BLaER1 (cell line): ENCODE measurements at regions not wholly inside any gene's neighbourhood (a gene's known extent, or its start where the extent isn't known, plus 50 kb on each side); places are given as distances from the start of the nearest gene placed in this dataset.

Source experiments
- H3K27ac ChIP-seq: shearing (Covaris generic); formaldehyde crosslinking; 2 replicates; pipeline ENCODE4 v1.8.1; 2022
- H3K27me3 ChIP-seq: shearing (Covaris generic); formaldehyde crosslinking; 2 replicates; pipeline ENCODE4 v1.8.1; 2022
- H3K36me3 ChIP-seq: shearing (Covaris generic); formaldehyde crosslinking; 2 replicates; pipeline ENCODE4 v1.8.1; 2022
- H3K4me1 ChIP-seq: shearing (Covaris generic); formaldehyde crosslinking; 2 replicates; pipeline ENCODE4 v1.8.1; 2022
- H3K4me2 ChIP-seq: shearing (Covaris generic); formaldehyde crosslinking; 2 replicates; pipeline ENCODE4 v1.8.1; 2022
- H3K4me3 ChIP-seq: shearing (Covaris generic); formaldehyde crosslinking; 2 replicates; pipeline ENCODE4 v1.8.1; 2022
- H3K9ac ChIP-seq: shearing (Covaris generic); formaldehyde crosslinking; 2 replicates; pipeline ENCODE4 v1.8.1; 2022
- H3K9me3 ChIP-seq: shearing (Covaris generic); formaldehyde crosslinking; 2 replicates; pipeline ENCODE4 v1.8.1; 2022
- H4K20me1 ChIP-seq: shearing (Covaris generic); formaldehyde crosslinking; 2 replicates; pipeline ENCODE4 v1.8.1; 2022
- Cebpa-rat ChIP-seq: shearing (Covaris generic); IDR thresholded peaks from 2 replicates; pipeline ENCODE4 v1.8.1; 2022

GRCh38 chr1:68321084-68321685 is 88.9 kb upstream of the WLS start:
- TF ChIP-seq Cebpa-rat, result no peak
- H3K4me1 ChIP-seq, result no peaks in the 10 kb centered on the region
- H3K27me3 ChIP-seq, result no peaks in the 10 kb centered on the region
- H3K9ac ChIP-seq, result no peak overlapping the region
- no peak overlapping the region for H3K27ac ChIP-seq
- H4K20me1 ChIP-seq, result no peaks in the 10 kb centered on the region
- no peaks in the 10 kb centered on the region for H3K36me3 ChIP-seq
- no peak overlapping the region for H3K4me2 ChIP-seq
- H3K4me3 ChIP-seq, result no peak overlapping the region
- peaks cover 4% of the 10 kb centered on the region; the same call in 1 of the 2 replicates for H3K9me3 ChIP-seq

GRCh38 chr1:68320349-68320748 is 88.0 kb upstream of the WLS start:
- H3K4me1 ChIP-seq, result no peaks in the 10 kb centered on the region
- no peaks in the 10 kb centered on the region for H3K36me3 ChIP-seq
- H3K4me3 ChIP-seq, result no peak overlapping the region
- no peak overlapping the region for H3K9ac ChIP-seq
- no peaks in the 10 kb centered on the region for H3K27me3 ChIP-seq
- H3K27ac ChIP-seq, result no peak overlapping the region
- H3K9me3 ChIP-seq, result peaks cover 4% of the 10 kb centered on the region; the same call in 1 of the 2 replicates
- H4K20me1 ChIP-seq, result no peaks in the 10 kb centered on the region
- TF ChIP-seq Cebpa-rat, result no peak
- no peak overlapping the region for H3K4me2 ChIP-seq

GRCh38 chr1:68319907-68320306 is 87.6 kb upstream of the WLS start:
- H3K27me3 ChIP-seq, result no peaks in the 10 kb centered on the region
- no peaks in the 10 kb centered on the region for H3K4me1 ChIP-seq
- H3K9ac ChIP-seq, result no peak overlapping the region
- no peak overlapping the region for H3K4me2 ChIP-seq
- H3K4me3 ChIP-seq, result no peak overlapping the region
- H3K36me3 ChIP-seq, result no peaks in the 10 kb centered on the region
- H4K20me1 ChIP-seq, result no peaks in the 10 kb centered on the region
- TF ChIP-seq Cebpa-rat, result no peak
- peaks cover 4% of the 10 kb centered on the region; the same call in 1 of the 2 replicates for H3K9me3 ChIP-seq
- H3K27ac ChIP-seq, result no peak overlapping the region

GRCh38 chr1:68317543-68317942 is 85.2 kb upstream of the WLS start:
- Histone ChIP-seq H3K9ac (no peak overlapping the region), H3K27ac (no peak overlapping the region), H3K4me3 (no peak overlapping the region), H4K20me1 (no peaks in the 10 kb centered on the region), H3K4me1 (no peaks in the 10 kb centered on the region), H3K27me3 (no peaks in the 10 kb centered on the region), H3K4me2 (no peak overlapping the region), H3K36me3 (no peaks in the 10 kb centered on the region), H3K9me3 (peaks cover 4% of the 10 kb centered on the region; the same call in 1 of the 2 replicates)
- no peak for TF ChIP-seq Cebpa-rat

GRCh38 chr1:68314151-68314780 is 81.9 kb upstream of the WLS start:
- Histone ChIP-seq H3K9me3 (peaks cover 4% of the 10 kb centered on the region; the same call in 1 of the 2 replicates), H3K4me2 (no peak overlapping the region), H3K4me1 (no peaks in the 10 kb centered on the region), H3K27me3 (no peaks in the 10 kb centered on the region), H3K4me3 (no peak overlapping the region), H3K36me3 (no peaks in the 10 kb centered on the region), H3K27ac (no peak overlapping the region), H3K9ac (no peak overlapping the region), H4K20me1 (no peaks in the 10 kb centered on the region)
- no peak for TF ChIP-seq Cebpa-rat

GRCh38 chr1:68313735-68314134 is 81.4 kb upstream of the WLS start:
- Histone ChIP-seq H3K9me3 (peaks cover 4% of the 10 kb centered on the region; the same call in 1 of the 2 replicates), H3K4me1 (no peaks in the 10 kb centered on the region), H4K20me1 (no peaks in the 10 kb centered on the region), H3K4me3 (no peak overlapping the region), H3K27ac (no peak overlapping the region), H3K4me2 (no peak overlapping the region), H3K36me3 (no peaks in the 10 kb centered on the region), H3K27me3 (no peaks in the 10 kb centered on the region), H3K9ac (no peak overlapping the region)
- TF ChIP-seq Cebpa-rat, result no peak

- H3K4me1 ChIP-seq, result no peaks in the 10 kb centered on the region
- no peaks in the 10 kb centered on the region for H3K9me3 ChIP-seq
- no peak overlapping the region for H3K4me2 ChIP-seq
- H3K27me3 ChIP-seq, result no peaks in the 10 kb centered on the region
- no peaks in the 10 kb centered on the region for H4K20me1 ChIP-seq
- no peak overlapping the region for H3K27ac ChIP-seq
- no peak for TF ChIP-seq Cebpa-rat
- H3K4me3 ChIP-seq, result no peak overlapping the region
- H3K36me3 ChIP-seq, result no peaks in the 10 kb centered on the region
- no peak overlapping the region for H3K9ac ChIP-seq
These were observed 75.7 kb upstream of the WLS start for GRCh38 chr1:68308034-68308433.

- no peak overlapping the region for H3K9ac ChIP-seq
- H3K4me1 ChIP-seq, result no peaks in the 10 kb centered on the region
- no peaks in the 10 kb centered on the region for H3K27me3 ChIP-seq
- H3K27ac ChIP-seq, result no peak overlapping the region
- no peaks in the 10 kb centered on the region for H4K20me1 ChIP-seq
- no peak for TF ChIP-seq Cebpa-rat
- no peak overlapping the region for H3K4me3 ChIP-seq
- no peaks in the 10 kb centered on the region for H3K9me3 ChIP-seq
- H3K4me2 ChIP-seq, result no peak overlapping the region
- H3K36me3 ChIP-seq, result no peaks in the 10 kb centered on the region
These were observed 75.1 kb upstream of the WLS start for GRCh38 chr1:68307378-68307787.

GRCh38 chr1:68301471-68302001 is 69.2 kb upstream of the WLS start:
- Histone ChIP-seq H3K4me1 (no peaks in the 10 kb centered on the region), H3K36me3 (no peaks in the 10 kb centered on the region), H3K9me3 (no peaks in the 10 kb centered on the region), H3K27ac (no peak overlapping the region), H3K4me3 (no peak overlapping the region), H3K4me2 (no peak overlapping the region), H4K20me1 (no peaks in the 10 kb centered on the region), H3K9ac (no peak overlapping the region), H3K27me3 (no peaks in the 10 kb centered on the region)
- no peak for TF ChIP-seq Cebpa-rat

GRCh38 chr1:68294367-68295066 is 62.2 kb upstream of the WLS start:
- Histone ChIP-seq H3K36me3 (no peaks in the 10 kb centered on the region), H3K9me3 (no peaks in the 10 kb centered on the region), H3K4me1 (peaks cover 7% of the 10 kb centered on the region; the same call in 1 of the 2 replicates), H4K20me1 (no peaks in the 10 kb centered on the region), H3K4me2 (no peak overlapping the region), H3K4me3 (no peak overlapping the region), H3K9ac (no peak overlapping the region), H3K27me3 (no peaks in the 10 kb centered on the region), H3K27ac (no peak overlapping the region)
- no peak for TF ChIP-seq Cebpa-rat
